ENCODE measurements at regions not wholly inside any gene's neighbourhood (a gene's known extent, or its start where the extent isn't known, plus 50 kb on each side); places are given as distances from the start of the nearest gene placed in this dataset.

- TF ChIP-seq CTCF (IDR thresholded peaks at IDR 0.05) = no peak
- no peak for TF ChIP-seq POLR2A (IDR thresholded peaks at IDR 0.05)
Observed at GRCh38 chr2:133651861-133652260, 83.6 kb upstream of the NCKAP5 start.

Measured in right lobe of liver (tissue), 4 donors.